ENCODE measurements at regions not wholly inside any gene's neighbourhood (a gene's known extent, or its start where the extent isn't known, plus 50 kb on each side); places are given as distances from the start of the nearest gene placed in this dataset.

DNA sequence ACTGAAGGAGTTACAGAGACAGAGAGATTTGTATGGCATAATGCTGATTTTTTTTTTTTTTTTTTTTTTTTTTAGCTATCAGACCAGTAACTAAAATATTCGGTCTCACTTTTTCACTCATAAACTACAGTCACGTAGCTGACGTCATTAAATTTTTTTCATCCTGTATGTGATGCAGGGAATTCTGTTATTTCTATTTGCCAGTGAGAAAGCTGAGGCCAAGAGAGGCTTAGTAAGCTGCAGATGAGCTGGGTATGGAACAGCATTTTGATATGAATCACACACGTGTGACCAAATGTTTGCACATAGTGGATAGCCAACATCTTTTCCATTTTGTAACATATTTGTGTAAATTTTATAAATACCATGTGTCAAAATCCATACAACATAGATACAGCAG is 79.1 kb upstream of the EPB41L3 start:
- no peaks in the 10 kb centered on the region for H3K36me3 ChIP-seq (ENCODE audit: control insufficient read depth in 1 of 2, insufficient read depth in 2 of 2, low read length in 2 of 2)
- no peak overlapping the region for H3K9ac ChIP-seq (ENCODE audit: low read length)
- H3K4me1 ChIP-seq (ENCODE audit: control insufficient read depth in 1 of 2, insufficient read depth in 2 of 2, low read length in 2 of 2) = no peaks in the 10 kb centered on the region
- H3K9me3 ChIP-seq (ENCODE audit: control insufficient read depth in 1 of 2, insufficient read depth in 1 of 2, low read depth in 1 of 2, low read length in 2 of 2) = peaks cover 10 to 17% of the 10 kb centered on the region in 2 experiments; a peak in 2 of 4 replicates
- CTCF ChIA-PET = no interaction called here
- H3K9me2 ChIP-seq (ENCODE audit: insufficient read depth) = no peaks in the 10 kb centered on the region
- intact Hi-C loops (cut with micrococcal nuclease) = no loop called here
- no peak for TF ChIP-seq YY1 (IDR thresholded peaks at IDR 0.05; ENCODE audit: extremely low read depth, insufficient replicate concordance, low read depth, low read length)
- TF ChIP-seq ELF1 (IDR thresholded peaks at IDR 0.05; ENCODE audit: borderline replicate concordance, low read depth) = no peak
- TF ChIP-seq, protein P1, sequence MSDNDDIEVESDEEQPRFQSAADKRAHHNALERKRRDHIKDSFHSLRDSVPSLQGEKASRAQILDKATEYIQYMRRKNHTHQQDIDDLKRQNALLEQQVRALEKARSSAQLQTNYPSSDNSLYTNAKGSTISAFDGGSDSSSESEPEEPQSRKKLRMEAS (IDR thresholded peaks at IDR 0.05) = no peak
- TF ChIP-seq CEBPB (IDR thresholded peaks at IDR 0.05; ENCODE audit: low read depth) = no peak
- no peak for TF ChIP-seq ZBTB33 (IDR thresholded peaks at IDR 0.05; ENCODE audit: extremely low read depth, insufficient replicate concordance, low read length)
- no peak for TF ChIP-seq ATF3 (IDR thresholded peaks at IDR 0.05)
- no peak for TF ChIP-seq SRF (IDR thresholded peaks at IDR 0.05; ENCODE audit: low read depth)
- TF ChIP-seq EGR1 (IDR thresholded peaks at IDR 0.05; ENCODE audit: low read depth) = no peak
- no peak for TF ChIP-seq POLR2AphosphoS5 (IDR thresholded peaks at IDR 0.05; ENCODE audit: low read depth, low read length)
- H4K20me1 ChIP-seq (ENCODE audit: insufficient read depth) = no peaks in the 10 kb centered on the region
- no peak overlapping the region for H3K4me3 ChIP-seq (replicated peaks in 1 of 2; ENCODE audit: low read depth in 1 of 2, low read length in 2 of 2)
- H3K4me2 ChIP-seq (ENCODE audit: low read length) = no peak overlapping the region
- H3K79me2 ChIP-seq (ENCODE audit: insufficient read depth, low read length) = no peaks in the 10 kb centered on the region
- ATAC-seq (no peak), DNase-seq (ENCODE audit: low read depth, low spot score) (no peak)
- RAD21 ChIA-PET (ENCODE audit: low non-redundant PET in 1 of 2, low total read pairs in 2 of 2, uncharacterized antibody in 2 of 2, unreplicated experiment in 2 of 2) = no interaction called here
- H3K27ac ChIP-seq (ENCODE audit: low read depth, low read length) = no peak overlapping the region
- POLR2A ChIA-PET = no interaction called here
- no peaks in the 10 kb centered on the region for H3K27me3 ChIP-seq (ENCODE audit: insufficient read depth, low read length)
- H2AFZ ChIP-seq (ENCODE audit: low read depth, low read length, poor library complexity, severe bottlenecking) = no peak overlapping the region
- BruUV-seq (replicated peaks) = no TSS peak
